AG09309 (cell line): ENCODE measurements at regions not wholly inside any gene's neighbourhood (a gene's known extent, or its start where the extent isn't known, plus 50 kb on each side); places are given as distances from the start of the nearest gene placed in this dataset.
"Not testable (repeated sequence)": the region's sequence is repeated elsewhere in the genome, so short reads cannot be mapped to it uniquely, and the experiment has no call there.

Experiments used
- DNase-seq: peaks from one replicate; pipeline ENCODE4 v3.0.0-alpha.2; 2010; ENCODE audit warnings: low read depth
- H3K4me3 ChIP-seq: 2 replicates; pipeline ENCODE4 v1.5.1; 2011; ENCODE audit warnings: mild to moderate bottlenecking, low read depth, low read length, moderate library complexity; ENCODE audit not compliant: control insufficient read depth
- TF ChIP-seq, protein P1 (sequence below): IDR thresholded peaks from 2 replicates; pipeline ENCODE4 v1.5.1; 2011; ENCODE audit warnings: mild to moderate bottlenecking, low read depth, low read length, inconsistent platforms; ENCODE audit not compliant: insufficient read depth, control insufficient read depth; ENCODE audit errors: missing control alignments

DNA sequence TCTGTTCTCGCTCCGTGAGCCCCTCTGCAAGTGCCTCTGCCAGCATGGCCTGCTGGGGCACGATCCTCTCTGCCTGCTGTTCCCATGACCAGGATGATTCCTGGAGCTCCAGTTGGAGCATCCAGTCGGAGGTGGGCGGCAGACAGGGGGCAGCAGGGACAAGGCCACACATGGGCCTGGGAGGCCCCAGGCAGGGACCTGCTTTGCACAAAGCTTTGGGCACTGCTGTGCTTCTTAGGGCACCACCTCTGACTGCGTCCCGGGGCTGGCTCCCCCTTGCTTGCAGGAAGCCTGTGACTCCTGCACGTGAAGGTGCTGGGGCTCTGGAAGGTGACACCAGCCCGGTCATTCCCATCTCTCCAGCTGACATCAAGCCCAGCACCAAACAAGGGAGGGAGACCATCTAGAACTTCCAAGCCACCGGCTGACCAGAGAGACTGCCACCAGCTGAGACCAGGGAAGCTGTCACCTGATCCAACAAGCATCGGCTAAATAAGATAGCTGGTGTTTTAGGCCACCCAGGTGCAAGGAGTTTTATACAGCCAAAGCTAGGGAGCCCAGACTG lies 174.8 kb upstream of the FOXD4L5 start:
- TF ChIP-seq, protein P1, sequence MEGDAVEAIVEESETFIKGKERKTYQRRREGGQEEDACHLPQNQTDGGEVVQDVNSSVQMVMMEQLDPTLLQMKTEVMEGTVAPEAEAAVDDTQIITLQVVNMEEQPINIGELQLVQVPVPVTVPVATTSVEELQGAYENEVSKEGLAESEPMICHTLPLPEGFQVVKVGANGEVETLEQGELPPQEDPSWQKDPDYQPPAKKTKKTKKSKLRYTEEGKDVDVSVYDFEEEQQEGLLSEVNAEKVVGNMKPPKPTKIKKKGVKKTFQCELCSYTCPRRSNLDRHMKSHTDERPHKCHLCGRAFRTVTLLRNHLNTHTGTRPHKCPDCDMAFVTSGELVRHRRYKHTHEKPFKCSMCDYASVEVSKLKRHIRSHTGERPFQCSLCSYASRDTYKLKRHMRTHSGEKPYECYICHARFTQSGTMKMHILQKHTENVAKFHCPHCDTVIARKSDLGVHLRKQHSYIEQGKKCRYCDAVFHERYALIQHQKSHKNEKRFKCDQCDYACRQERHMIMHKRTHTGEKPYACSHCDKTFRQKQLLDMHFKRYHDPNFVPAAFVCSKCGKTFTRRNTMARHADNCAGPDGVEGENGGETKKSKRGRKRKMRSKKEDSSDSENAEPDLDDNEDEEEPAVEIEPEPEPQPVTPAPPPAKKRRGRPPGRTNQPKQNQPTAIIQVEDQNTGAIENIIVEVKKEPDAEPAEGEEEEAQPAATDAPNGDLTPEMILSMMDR, result no peak
- no peak for DNase-seq
- no peak overlapping the region for H3K4me3 ChIP-seq

DNA sequence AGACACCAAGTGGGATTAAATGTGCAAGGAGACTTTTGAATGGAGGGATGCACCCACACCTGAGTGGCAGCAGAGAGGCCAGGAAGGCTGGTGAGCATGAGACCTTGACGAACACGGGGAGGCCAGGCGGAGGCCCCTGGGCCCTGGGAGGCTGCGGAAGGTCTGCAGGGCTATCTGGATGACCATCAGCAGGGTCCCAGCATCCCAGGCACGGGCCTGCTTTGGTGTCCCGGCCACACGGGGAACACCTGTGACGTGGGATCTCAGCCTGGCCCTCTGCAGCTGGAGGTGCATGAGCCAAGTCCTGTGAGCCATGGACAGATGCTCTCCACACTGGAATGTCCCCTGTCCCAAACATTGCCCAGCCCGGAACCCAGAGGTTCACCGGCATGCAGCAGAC lies 174.0 kb upstream of the FOXD4L5 start:
- TF ChIP-seq, protein P1, result no peak
- DNase-seq, result no peak
- H3K4me3 ChIP-seq, result no peak overlapping the region

DNA sequence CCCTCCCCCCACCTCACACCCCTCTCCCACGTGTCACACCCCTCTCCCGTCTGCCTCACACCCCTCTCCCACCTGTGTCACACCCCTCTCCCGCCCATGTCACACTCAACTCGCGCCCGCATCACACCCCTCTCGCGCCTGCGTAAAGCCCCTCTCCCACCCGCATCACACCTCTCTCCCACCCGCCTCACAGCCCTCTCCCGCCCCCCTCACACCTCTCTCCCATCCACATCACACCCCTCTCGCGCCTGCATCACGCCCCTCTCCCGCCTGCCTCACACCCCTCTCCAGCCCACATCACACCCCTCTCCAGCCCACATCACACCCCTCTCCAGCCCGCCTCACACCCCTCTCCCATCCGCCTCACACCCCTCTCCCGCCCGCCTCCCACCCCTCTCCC lies 173.5 kb upstream of the FOXD4L5 start:
- TF ChIP-seq, protein P1, result no peak

DNA sequence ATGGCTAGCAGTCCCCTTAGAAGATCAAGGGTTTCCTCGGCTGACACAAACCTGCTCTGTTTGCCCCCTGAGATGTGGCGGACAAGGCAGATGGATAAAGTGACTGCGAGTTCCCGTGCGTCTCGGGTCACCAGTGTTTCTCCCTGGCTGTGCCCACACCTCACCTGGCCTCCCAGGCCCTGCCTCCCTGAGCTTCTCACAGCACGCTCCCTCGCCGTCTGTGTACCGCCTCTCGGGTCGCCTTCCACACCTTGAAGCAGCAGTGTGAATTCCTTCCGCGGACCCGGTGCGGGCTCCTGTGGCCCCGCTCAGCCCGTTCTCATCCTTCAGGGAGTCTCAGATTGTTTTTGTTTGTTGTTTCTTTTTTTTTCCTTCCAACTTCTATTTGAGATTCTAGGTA lies 172.0 kb upstream of the FOXD4L5 start:
- DNase-seq, H3K4me3 ChIP-seq: not testable (repeated sequence)

More for the DNA sequence above, 173.5 kb upstream of the FOXD4L5 start:
- H3K4me3 ChIP-seq, result no peak overlapping the region
- DNase-seq, result no peak

DNA sequence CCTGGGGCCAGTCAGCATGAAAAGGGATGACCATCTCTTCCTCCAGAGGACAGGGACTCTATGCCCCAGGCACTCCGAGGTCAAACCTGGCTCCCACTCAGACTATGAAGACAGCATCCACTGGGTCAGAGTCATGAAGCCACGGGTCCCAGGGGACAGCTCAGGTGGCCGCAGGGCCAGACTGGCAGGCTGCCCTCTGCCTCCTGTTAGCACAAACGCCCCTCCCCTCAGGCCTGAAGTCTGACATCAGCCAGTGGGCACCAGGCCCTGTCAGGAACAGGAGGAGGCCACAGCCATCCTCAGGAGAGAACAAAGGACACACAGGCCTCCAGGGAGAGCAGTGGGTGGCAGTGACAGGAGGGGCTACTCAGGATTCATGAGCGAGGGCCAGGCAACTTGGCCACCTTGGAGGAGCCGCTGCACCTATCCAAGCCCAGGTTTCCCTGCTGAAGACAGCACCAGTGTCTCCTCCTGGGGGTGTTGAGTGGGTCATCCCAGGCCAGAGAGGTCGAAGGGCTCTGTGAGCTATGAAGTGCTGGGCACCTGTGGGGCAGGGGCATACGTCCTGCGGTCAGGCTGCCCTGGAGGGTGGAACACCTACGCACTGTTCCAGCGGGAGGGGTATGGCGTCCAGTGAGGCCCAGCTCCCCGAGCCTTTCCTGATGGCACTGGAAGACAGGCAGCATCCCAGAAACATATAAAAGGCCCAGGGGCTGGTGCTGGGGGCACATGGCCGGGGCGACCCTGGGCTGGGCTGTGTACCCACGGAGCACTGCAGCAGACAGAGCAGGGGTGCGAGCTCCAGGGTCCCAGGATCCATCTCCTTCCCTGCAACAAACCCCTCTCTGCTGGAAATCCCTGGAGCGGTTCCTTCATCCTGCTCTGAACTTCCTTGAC lies 171.0 kb upstream of the FOXD4L5 start:
- H3K4me3 ChIP-seq, result not testable (repeated sequence)

DNA sequence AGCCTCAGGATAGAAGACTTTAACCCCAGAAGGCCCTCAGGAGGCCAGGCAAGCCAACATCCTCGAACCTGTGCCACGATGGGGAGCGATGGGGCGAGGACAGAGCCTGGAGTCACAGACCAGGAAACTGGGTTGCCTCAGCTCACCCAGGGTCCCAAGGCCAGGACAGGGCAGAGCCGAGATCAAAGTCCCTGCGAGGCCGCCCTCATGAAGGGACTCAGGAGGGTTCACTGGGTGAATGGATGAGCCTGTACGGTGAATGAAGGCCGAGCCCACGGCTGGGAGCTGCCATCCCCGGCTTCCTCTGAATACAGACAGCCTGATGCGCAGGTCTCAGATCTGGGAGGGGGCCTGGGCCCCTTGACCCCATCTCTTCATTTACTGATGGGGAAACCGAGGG lies 170.1 kb upstream of the FOXD4L5 start:
- not testable (repeated sequence) for H3K4me3 ChIP-seq, DNase-seq

More for the DNA sequence above, 171.0 kb upstream of the FOXD4L5 start:
- DNase-seq, result not testable (repeated sequence)

DNA sequence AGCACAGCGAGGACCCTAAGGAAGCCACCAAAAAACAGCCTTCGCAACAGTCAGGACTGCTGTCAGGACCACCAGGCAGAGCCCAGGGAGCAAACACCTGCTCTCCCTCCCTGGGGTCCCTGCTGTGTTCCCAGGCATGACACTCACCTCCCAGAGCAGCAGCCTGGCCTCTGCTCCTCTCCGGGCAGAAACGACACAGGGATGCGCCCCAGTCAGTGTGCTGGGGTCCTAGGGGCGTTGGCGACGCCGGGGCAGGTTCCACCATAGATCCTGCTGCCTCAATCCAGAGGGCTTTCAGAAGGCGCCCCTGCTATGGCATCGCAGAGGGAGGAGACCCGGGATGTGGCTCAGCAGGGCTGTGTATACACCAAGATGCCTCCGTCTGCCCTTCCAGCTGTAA lies 169.7 kb upstream of the FOXD4L5 start:
- not testable (repeated sequence) for H3K4me3 ChIP-seq, DNase-seq

DNA sequence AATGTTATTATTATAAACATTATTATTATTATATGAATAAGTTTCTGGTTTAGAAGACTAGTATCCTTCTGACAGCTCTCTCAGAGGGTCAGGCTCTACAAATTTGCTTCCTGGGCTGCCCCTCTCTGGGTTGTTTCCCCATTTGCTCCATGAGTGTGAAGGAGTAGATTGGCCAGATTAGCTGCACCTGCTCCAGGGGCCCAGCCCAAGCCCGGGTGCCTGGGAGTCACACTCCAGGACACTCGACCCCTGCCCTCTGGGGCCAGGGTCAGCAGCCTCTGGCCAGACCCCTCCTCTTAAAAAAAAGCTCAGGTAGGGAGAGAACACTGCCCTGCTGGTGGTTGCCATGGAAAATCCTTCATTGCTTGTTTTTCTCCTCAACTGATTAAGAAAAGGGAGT lies 169.0 kb upstream of the FOXD4L5 start:
- H3K4me3 ChIP-seq, DNase-seq: not testable (repeated sequence)

DNA sequence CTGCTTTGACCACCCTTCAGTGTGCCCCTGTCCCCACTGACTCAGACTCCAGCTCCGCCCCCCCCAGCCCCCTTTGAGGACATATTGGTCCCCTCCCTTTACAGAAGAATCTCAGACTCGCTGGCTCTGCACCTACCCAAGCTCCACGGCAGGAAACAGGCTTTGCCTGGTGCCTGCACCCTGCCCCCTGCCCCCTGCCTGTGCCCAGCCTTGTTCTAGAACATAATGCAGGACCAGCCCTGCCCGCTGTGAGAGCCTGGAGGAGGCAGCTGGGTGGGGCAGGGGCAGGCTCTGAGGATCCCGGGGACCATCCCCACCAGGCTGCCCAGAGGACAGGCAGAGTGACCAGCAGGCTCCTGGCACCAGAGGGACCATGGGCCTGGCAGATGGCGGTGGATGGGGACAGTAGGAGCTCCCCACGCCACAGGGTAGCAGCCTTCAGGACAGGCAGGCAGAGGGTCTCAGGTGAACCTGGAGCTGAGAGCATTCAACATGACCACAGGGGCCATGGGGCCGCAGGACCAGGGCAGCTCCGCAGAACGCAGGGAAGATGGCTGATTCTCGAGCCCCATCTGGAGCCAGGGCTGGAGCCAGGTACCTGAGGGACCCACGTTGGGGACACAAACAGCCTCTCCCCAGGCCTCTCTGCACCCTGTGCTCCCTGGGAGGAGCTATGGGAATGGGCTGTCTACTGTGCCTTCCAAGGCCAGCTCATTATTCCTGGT lies 165.0 kb upstream of the FOXD4L5 start:
- H3K4me3 ChIP-seq, DNase-seq: not testable (repeated sequence)

DNA sequence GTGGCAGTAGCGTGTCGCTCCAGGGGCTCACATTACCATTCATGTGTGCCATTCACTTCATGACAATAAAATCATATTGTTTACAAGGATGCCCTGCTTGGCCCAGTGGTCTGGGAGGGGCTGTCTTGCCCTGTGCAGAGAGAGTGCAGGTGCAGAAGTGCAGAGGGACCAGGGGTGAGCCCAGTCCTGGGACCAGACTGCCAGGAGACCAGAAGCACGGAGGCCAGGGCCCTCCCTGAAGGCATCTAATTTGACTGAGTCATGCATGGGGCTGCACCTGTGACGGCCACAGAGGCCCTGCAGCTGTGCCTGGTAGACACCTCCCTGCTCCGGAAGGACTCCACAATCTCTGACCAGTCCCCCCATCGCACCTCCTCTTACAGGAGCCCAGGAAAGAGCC lies 164.4 kb upstream of the FOXD4L5 start:
- TF ChIP-seq, protein P1, result no peak
- H3K4me3 ChIP-seq, result no peak overlapping the region
- DNase-seq, result no peak

DNA sequence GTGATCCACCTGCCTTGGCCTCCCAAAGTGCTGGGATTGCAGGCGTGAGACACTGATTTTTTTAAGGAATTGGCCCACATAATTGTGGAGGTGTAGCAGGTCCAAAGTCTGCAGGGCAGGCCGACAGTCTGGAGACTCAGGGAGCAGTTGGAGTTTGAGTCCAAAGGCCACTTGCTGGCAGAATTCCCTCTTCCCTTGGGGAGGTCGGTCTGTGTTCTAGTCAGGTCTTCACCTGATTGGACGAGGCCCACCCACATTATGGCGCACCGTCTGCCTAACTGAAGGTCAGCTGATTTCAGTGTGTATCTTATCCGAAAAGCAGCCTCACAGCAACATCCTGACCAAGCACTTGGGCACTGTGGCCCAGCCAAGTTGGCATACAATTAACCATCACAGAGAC lies 162.1 kb upstream of the FOXD4L5 start:
- not testable (repeated sequence) for H3K4me3 ChIP-seq, DNase-seq

DNA sequence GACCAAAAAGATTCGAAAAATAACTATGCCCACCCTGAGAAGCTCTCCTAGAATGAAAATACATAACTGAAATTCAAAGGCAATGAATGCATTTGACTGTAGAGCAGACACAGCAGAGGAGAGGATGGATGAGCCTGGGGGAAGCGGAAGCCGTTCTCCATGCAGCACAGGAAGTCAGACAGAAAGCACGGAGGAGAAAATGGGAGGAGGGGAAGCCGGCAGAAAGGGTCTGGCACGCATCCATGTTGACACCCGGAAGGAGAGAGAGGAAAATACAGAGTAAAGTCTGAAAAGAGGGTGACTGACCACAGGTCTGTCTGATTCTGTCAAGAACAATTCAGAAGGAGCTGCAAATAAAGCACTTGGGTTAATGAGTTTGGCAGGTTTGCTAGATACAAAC lies 161.0 kb upstream of the FOXD4L5 start:
- H3K4me3 ChIP-seq, DNase-seq: not testable (repeated sequence)
